Activated CD4-positive, alpha-beta T cell treated with anti-CD3 and anti-CD28 coated beads, Interleukin-2, amount 50 U/mL, for 16 hours (primary cell): ENCODE measurements at regions not wholly inside any gene's neighbourhood (a gene's known extent, or its start where the extent isn't known, plus 50 kb on each side); places are given as distances from the start of the nearest gene placed in this dataset.

Source experiments
- DNase-seq: peaks from one replicate; pipeline ENCODE4 v3.0.0-alpha.2; 2020

- no peak for DNase-seq
These were observed 59.6 kb upstream of the CDH13 start for GRCh38 chr16:82567175-82567574.

- DNase-seq = no peak
These were observed 63.4 kb upstream of the CDH13 start for GRCh38 chr16:82563401-82563800.

DNA sequence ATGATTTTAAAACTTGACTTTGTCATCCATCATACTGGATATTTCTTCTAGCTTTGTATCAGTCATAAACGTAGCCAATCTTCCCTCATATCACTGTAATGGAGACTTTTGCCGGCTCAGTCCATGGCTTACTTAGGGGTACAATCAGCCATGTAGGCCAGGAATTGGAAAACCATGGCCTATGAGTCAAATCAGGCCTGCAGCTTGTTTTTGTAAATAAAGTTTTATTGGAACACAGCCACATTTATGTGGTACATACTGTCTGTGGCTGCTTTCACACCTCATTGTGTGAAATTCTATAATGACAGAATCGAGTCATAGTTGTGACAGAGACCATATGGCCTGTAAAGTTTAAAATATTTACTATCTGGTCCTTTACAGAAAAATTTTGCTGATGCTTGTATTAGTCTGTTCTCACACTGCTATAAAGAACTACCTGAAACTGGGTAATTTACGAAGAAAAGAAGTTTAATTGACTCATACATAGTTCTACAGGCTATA, 64.5 kb upstream of the CDH13 start:
- no peak for DNase-seq

GRCh38 chr16:82560805-82561325, 65.9 kb upstream of the CDH13 start:
- no peak for DNase-seq

- DNase-seq = no peak
These were observed 82.2 kb upstream of the CDH13 start for GRCh38 chr16:82544378-82545160.

DNA sequence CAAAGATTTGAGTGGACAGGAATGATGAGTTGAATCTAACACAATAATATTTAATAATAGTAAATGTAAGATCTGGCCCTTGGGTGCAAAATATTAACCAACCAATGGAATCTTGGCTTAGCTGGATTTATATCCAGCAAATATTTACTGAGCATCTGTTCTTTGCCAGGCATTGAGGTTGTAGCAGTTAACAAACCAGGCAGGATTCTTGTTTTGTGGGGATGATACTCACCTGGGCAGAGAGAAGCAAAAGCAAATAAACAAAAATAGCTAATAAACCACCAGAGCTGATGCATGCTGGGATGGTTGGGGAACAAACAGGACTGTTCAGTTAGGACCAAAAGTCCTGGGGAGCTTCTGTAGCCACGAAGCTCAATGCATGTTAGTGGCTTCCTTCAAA, 84.1 kb upstream of the CDH13 start:
- DNase-seq = no peak

GRCh38 chr16:82541103-82541502, 85.7 kb upstream of the CDH13 start:
- no peak for DNase-seq

DNA sequence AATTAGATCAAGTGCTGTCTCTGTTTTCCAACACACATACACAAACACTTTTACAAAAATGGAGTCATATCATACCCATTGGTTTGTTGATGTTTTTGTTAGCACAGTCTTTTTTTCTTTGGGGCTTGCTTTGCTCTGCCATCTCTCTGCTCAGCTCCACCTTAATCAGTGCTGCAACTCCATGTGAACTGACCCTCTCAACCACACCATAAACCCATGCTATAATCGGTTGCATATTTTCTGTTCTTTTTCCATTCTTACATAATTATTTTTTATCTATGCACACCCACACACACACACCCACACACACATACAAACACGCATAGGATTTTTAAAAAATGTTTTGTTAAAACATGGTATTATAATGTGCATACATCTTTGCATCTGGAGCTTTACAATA, 91.0 kb upstream of the CDH13 start:
- DNase-seq = no peak

GRCh38 chr16:82535262-82535661, 91.5 kb upstream of the CDH13 start:
- no peak for DNase-seq

DNA sequence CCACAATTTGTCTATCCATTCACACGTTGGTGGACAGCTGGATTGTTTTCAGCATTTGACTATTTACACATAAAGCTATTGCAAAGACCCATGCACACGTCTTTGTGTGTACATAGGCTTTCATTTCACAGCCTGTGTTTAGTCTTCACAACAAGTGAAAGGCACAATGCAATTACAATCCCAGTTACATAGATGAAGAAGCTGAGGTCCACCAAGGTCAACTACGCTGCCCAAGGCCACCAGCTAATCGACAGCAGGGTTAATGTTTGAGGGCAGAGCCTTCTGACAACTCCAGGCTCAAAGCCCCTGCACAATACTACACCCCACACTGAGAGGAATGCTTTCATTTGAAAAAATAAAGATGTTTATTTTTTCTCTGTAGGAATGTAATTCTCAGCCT, 93.6 kb upstream of the CDH13 start:
- no peak for DNase-seq

- DNase-seq = no peak
These were observed 95.9 kb upstream of the CDH13 start for GRCh38 chr16:82530883-82531282.

GRCh38 chr16:82527101-82527500, 99.7 kb upstream of the CDH13 start:
- no peak for DNase-seq

GRCh38 chr16:82524976-82525375, 101.8 kb upstream of the CDH13 start:
- DNase-seq = no peak

DNA sequence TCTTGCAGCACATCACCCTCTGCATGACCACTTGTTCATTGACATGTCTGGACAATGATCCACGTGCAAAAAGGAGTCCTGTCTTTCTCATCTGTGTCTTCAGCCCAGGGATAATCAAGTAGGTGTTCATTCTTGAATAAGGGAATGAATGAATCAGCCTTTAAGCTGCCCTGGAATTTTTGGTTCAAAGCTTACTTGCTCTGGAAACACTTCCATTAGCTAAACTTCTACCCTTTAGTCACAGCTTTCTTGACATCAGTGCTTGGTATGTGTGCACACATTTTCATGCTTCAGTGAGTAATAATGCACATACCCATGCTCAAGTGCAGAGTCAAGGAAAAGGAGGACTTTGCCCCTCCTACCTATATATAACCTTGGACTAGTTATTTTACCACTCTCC, 103.0 kb upstream of the CDH13 start:
- no peak for DNase-seq

GRCh38 chr16:82522026-82522425, 104.7 kb upstream of the CDH13 start:
- DNase-seq = no peak

- DNase-seq = no peak
These were observed 108.0 kb upstream of the CDH13 start for GRCh38 chr16:82518811-82519210.

DNA sequence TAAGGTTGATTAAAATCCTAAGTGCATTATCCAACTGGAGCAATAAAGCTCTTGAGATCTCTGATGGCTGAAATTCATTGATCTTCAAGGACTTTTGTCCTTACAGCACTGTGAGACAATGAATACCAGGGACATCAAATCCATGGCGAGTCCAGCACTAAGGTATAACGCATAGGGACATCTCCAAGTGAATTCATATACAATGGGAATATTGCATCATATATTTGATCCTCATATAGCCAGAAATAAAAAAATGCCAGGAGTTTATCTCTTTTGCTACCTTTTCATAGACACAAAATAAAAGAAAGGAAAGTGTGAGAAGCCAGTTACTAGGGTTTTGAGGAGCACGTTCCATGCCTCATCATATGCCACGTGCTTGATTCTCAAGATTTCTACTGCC, 112.5 kb upstream of the CDH13 start:
- DNase-seq = no peak

DNA sequence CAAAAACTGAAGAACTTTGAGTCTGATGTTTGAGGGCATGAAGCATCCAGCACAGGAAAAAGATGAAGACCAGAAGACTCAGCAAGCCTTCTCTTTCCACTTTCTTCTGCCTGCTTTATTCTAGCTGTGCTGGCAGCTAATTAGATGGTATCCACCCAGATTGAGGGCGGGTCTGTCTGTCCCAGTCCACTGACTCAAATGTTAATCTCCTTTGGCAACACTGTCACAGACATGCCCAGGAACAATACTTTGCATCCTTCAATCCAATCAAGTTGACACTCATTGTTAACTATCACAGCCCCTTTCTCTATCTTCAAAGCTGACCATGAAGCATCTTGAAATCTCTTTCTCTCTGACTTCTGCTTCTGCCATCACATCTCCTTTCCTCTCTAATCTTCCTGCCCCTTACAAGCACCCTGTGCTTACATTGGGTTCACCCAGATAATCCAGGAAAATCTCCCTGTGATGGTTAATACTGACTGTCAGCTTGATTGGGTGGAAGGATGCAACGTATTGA, 115.9 kb upstream of the CDH13 start:
- DNase-seq = no peak

GRCh38 chr16:82509691-82510430, 116.9 kb upstream of the CDH13 start:
- no peak for DNase-seq

DNA sequence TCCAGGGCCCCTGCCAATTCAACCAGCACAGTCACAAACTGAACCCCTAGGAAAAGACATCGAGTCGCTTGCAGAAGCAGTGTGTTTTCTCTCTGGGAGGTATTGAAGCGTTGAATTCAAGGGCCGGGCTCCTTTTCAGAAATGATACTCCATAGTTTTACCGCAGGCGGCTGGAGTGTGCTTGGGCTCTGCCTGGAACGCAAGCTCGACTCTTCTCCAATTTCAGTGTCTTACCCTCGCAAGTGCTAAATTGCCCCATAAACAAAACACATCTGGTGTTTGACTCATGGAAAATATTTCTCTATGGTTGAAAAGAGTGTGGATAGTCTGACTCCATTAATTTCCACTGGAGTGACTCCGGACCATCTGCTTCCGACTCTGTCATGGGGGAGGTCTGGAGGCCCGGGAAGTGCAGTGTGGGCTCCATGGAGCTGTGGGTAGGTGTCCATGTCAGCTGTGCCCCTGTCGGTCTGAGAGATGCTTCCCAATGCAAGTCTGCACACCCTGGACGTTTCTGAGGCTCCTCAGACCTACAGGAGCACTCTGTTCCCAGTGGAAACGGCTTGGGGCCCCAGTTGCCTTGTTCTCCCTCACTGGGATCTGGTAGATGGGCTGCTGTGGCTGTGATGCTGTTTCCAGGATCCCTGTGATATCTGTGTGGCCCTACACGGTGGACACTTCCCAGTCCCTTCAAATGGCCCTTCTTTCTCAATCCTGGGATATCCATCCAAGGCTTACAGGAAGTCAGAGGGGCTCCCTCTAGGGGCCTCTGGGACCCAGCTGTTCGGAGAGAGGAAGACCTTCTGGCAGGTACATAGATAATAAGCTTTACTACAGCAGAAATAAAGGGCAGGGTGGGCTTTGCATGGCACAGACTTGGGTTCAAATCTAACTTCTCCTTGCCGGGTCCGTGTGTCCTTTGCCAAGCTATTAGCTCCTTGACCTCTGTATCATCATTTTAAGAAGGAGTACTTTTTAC, 119.8 kb upstream of the CDH13 start:
- no peak for DNase-seq

DNA sequence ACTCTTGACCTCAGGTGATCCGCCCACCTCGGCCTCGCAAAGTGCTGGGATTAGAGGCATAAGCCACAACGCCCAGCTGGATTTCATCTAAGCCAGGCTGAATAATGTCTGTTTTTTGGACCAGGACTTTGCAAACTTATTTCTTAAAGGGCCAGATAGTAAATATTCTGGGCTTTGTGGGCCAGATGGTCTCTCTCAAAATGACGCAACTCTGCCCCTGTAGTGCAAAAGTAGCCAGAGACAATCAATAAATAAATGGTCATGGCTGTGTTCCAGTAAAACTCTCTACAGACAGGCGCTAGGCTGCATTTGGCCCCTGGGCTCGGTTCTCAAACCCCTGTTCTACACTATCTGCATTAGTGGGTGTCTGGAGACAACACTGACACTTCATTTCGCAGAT, 121.9 kb upstream of the CDH13 start:
- DNase-seq = no peak

DNA sequence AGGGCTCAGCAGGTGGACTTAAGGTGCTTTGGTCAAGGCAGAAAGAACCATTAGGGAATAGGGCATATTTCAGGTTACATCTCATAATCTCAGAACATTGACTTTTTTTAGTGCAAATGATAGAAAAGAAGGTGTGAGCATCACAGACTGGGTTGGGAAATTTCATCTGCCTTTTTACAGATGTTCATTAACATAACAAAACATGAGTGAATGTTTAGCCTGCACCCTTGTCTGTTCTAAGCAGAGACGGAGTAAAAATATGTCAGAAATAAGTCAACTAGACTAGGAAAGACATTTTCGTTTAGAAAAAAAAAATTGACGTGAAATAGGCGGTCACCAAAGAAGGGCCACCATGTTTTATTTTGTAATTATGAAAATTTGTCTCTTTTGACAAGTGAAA, 127.5 kb upstream of the CDH13 start:
- no peak for DNase-seq

- no peak for DNase-seq
These were observed 129.6 kb upstream of the CDH13 start for GRCh38 chr16:82497139-82497538.
